H9 (cell line): ENCODE measurements at regions not wholly inside any gene's neighbourhood (a gene's known extent, or its start where the extent isn't known, plus 50 kb on each side); places are given as distances from the start of the nearest gene placed in this dataset.
A peak's percentile ranks its signal among the peaks of the same experiment; 100 is the strongest.

Source experiments
- DNase-seq: peaks from one replicate; pipeline ENCODE4 v3.0.0-alpha.2; 2017
- H2AFZ ChIP-seq: one replicate; pipeline ENCODE4 v1.6.1; 2013; ENCODE audit warnings: mild to moderate bottlenecking, low read length, control low read depth, moderate library complexity
- H2AK5ac ChIP-seq: 2 replicates; pipeline ENCODE4 v1.6.1; 2013; ENCODE audit warnings: low read length, control low read depth, mixed read lengths; ENCODE audit not compliant: insufficient read length
- H2BK120ac ChIP-seq: one replicate; pipeline ENCODE4 v1.6.1; 2013; ENCODE audit warnings: low read depth, mild to moderate bottlenecking, low read length, control low read depth, inconsistent platforms; ENCODE audit not compliant: poor library complexity, severe bottlenecking
- H2BK12ac ChIP-seq: 2 replicates; pipeline ENCODE4 v1.6.1; 2013; ENCODE audit warnings: low read length, control low read depth, mixed read lengths, low read depth; ENCODE audit not compliant: insufficient read length
- H2BK15ac ChIP-seq: 2 replicates; pipeline ENCODE4 v1.6.1; 2013; ENCODE audit warnings: low read depth, low read length, control low read depth
- H2BK20ac ChIP-seq: one replicate; pipeline ENCODE4 v1.6.1; 2013; ENCODE audit warnings: low read depth, mild to moderate bottlenecking, low read length, control low read depth, inconsistent platforms; ENCODE audit not compliant: poor library complexity, severe bottlenecking
- H2BK5ac ChIP-seq: 2 replicates; pipeline ENCODE4 v1.6.1; 2013; ENCODE audit warnings: low read length, control low read depth, mixed read lengths; ENCODE audit not compliant: insufficient read length
- H3K14ac ChIP-seq: 2 replicates; pipeline ENCODE4 v1.6.1; 2013; ENCODE audit warnings: low read length, control low read depth; ENCODE audit not compliant: insufficient read depth
- H3K18ac ChIP-seq: 2 replicates; pipeline ENCODE4 v1.6.1; 2013; ENCODE audit warnings: low read depth, mild to moderate bottlenecking, mixed read lengths, low read length, control low read depth; ENCODE audit not compliant: insufficient read length
- H3K23ac ChIP-seq: 2 replicates; pipeline ENCODE4 v1.6.1; 2013; ENCODE audit warnings: low read length, control low read depth, mixed read lengths, low read depth; ENCODE audit not compliant: insufficient read length
- H3K23me2 ChIP-seq: 2 replicates; pipeline ENCODE4 v1.6.1; 2013; ENCODE audit warnings: low read depth, mild to moderate bottlenecking, mixed read lengths, low read length, control low read depth; ENCODE audit not compliant: insufficient read length, poor library complexity, severe bottlenecking
- H3K27ac ChIP-seq: 2 replicates; pipeline ENCODE4 v1.5.1; 2013; ENCODE audit warnings: low read length, control low read depth, mixed read lengths, low read depth; ENCODE audit not compliant: insufficient read length
- H3K27me3 ChIP-seq: 2 replicates; pipeline ENCODE4 v1.6.1; 2013; ENCODE audit warnings: low read length, control low read depth, inconsistent platforms; ENCODE audit not compliant: insufficient read depth
- H3K4ac ChIP-seq: 2 replicates; pipeline ENCODE4 v1.6.1; 2013; ENCODE audit warnings: low read depth, mild to moderate bottlenecking, control low read depth, inconsistent platforms, low read length, moderate library complexity
- H3K4me1 ChIP-seq: 2 replicates; pipeline ENCODE4 v1.6.1; 2013; ENCODE audit warnings: low read length, control low read depth, inconsistent platforms; ENCODE audit not compliant: insufficient read depth
- H3K4me2 ChIP-seq: 2 replicates; pipeline ENCODE4 v1.6.1; 2013; ENCODE audit warnings: low read length, control low read depth, mixed read lengths; ENCODE audit not compliant: insufficient read length, insufficient read depth
- H3K56ac ChIP-seq: 2 replicates; pipeline ENCODE4 v1.6.1; 2013; ENCODE audit warnings: low read depth, mild to moderate bottlenecking, mixed read lengths, low read length, control low read depth; ENCODE audit not compliant: insufficient read length
- H3K79me1 ChIP-seq: 2 replicates; pipeline ENCODE4 v1.6.1; 2013; ENCODE audit warnings: low read depth, mild to moderate bottlenecking, moderate library complexity, low read length, control low read depth, inconsistent platforms; ENCODE audit not compliant: insufficient read depth, poor library complexity, severe bottlenecking
- H3K79me2 ChIP-seq: 2 replicates; pipeline ENCODE4 v1.6.1; 2013; ENCODE audit warnings: low read length, control low read depth, inconsistent platforms; ENCODE audit not compliant: insufficient read depth
- H3K9ac ChIP-seq: 2 replicates; pipeline ENCODE4 v1.6.1; 2013; ENCODE audit warnings: low read length, control low read depth, mixed read lengths; ENCODE audit not compliant: insufficient read length; ENCODE audit errors: extremely low read depth
- H3K9me3 ChIP-seq: one replicate; pipeline ENCODE4 v1.6.1; 2013; ENCODE audit warnings: low read depth, low read length, inconsistent platforms; ENCODE audit not compliant: control insufficient read depth
- H3T11ph ChIP-seq: one replicate; pipeline ENCODE4 v1.6.1; 2013; ENCODE audit warnings: mild to moderate bottlenecking, low read length, control low read depth, inconsistent platforms
- H4K20me1 ChIP-seq: one replicate; pipeline ENCODE4 v1.6.1; 2013; ENCODE audit not compliant: control insufficient read depth, insufficient read length, insufficient read depth
- H4K5ac ChIP-seq: 2 replicates; pipeline ENCODE4 v1.6.1; 2013; ENCODE audit warnings: low read depth, mild to moderate bottlenecking, mixed read lengths, low read length, control low read depth; ENCODE audit not compliant: insufficient read length
- H4K8ac ChIP-seq: replicated peaks from 2 replicates; pipeline ENCODE4 v1.6.1; 2013; ENCODE audit warnings: low read length, control low read depth, mixed read lengths, low read depth; ENCODE audit not compliant: insufficient read length
- H4K91ac ChIP-seq: 2 replicates; pipeline ENCODE4 v1.6.1; 2013; ENCODE audit warnings: low read depth, mild to moderate bottlenecking, moderate library complexity, mixed read lengths, low read length, control low read depth; ENCODE audit not compliant: insufficient read length
- H3K27ac Mint-ChIP-seq, 3 experiments: 2 replicates in 2 of 3; 3 replicates in 1 of 3; pipeline ENCODE4 v1.8.0; 2020 to 2021; ENCODE audit warnings: mixed read lengths in 3 of 3, mild to moderate bottlenecking in 1 of 3, moderate library complexity in 1 of 3
- H3K27me3 Mint-ChIP-seq: 2 replicates; pipeline ENCODE4 v1.8.0; 2021; ENCODE audit warnings: low read depth, mild to moderate bottlenecking, moderate library complexity, mixed read lengths
- H3K36me3 Mint-ChIP-seq, 3 experiments: 2 replicates in 2 of 3; 3 replicates in 1 of 3; pipeline ENCODE4 v1.8.0; 2020 to 2021; ENCODE audit warnings: low read depth in 3 of 3, mixed read lengths in 3 of 3; ENCODE audit not compliant: insufficient read depth in 1 of 3
- H3K4me1 Mint-ChIP-seq, 2 experiments: 2 replicates each; pipeline ENCODE4 v1.8.0; 2020; ENCODE audit warnings: mixed read lengths in 2 of 2
- H3K4me3 Mint-ChIP-seq, 2 experiments: 2 replicates in 1 of 2; 3 replicates in 1 of 2; pipeline ENCODE4 v1.8.0; 2020 to 2021; ENCODE audit warnings: mild to moderate bottlenecking in 2 of 2, mixed read lengths in 2 of 2, moderate library complexity in 1 of 2
- H3K9me3 Mint-ChIP-seq, 2 experiments: 2 replicates in 1 of 2; 3 replicates in 1 of 2; pipeline ENCODE4 v1.8.0; 2020; ENCODE audit warnings: mild to moderate bottlenecking in 2 of 2, mixed read lengths in 2 of 2, moderate library complexity in 1 of 2
- WGBS: extraction: QIAGEN DNeasy Blood & Tissue Kit; methylation state at CpG from one replicate; pipeline ENCODE4 v1.1.7; 2013; ENCODE audit warnings: missing lambda C conversion rate, low lambda C conversion rate, mixed read lengths; ENCODE audit not compliant: insufficient read length; ENCODE audit errors: extremely low coverage; 5-methylcytosine and 5-hydroxymethylcytosine counted together
- TF ChIP-seq, protein P1 (sequence below): fragments of 200-600 bp; sonication (generic); conservative IDR thresholded peaks from 3 replicates; pipeline ENCODE4 v1.8.0; 2021; ENCODE audit warnings: antibody characterized with exemption, mild to moderate bottlenecking

DNA sequence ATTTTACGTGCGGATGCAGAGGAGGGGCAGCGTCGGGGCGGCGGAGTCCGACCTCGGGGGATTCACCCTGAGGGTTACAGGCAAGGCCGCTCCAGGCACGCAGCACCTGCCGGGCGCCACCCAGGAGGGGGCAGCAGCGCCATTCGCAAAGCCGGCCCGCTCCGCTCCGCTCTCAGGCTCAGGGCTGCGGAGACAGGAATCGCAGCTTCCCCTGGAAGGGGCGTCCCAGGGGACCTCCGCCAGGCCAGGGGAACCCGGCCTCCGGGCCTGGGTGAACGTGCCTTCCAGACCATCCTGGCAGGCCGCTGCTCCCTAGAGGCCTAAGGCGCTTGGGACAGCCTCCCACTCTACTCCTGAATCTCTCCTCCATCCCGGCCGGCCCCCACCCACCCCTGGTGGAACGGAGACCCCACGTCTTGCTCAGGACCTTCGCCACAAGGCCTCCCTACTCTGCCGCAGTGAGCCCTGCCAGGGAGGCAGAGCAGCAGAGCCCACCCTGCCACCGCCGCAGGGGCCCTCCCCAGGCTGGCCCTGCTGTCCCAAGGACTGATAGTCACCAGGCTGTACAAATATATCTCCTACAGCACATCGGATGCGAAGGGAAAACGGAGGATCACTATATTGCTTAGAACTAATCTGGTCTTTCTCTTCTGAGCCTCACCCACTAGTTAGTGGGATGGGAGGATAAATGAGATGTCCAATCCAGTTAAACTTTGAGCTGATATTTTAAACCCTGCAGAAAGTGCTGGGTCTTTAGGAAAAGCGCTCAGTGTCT lies 115.0 kb downstream of the SMIM20 start:
- H3K9me3 ChIP-seq, result no peaks in the 10 kb centered on the region
- H3K4ac ChIP-seq, result peak overlapping the region; percentile 47
- H3T11ph ChIP-seq, result no peak overlapping the region
- peaks cover 6% of the 10 kb centered on the region for H3K4me1 ChIP-seq
- H2AK5ac ChIP-seq, result peak overlapping the region; percentile 11
- no peak overlapping the region for H3K23ac ChIP-seq
- TF ChIP-seq, protein P1, sequence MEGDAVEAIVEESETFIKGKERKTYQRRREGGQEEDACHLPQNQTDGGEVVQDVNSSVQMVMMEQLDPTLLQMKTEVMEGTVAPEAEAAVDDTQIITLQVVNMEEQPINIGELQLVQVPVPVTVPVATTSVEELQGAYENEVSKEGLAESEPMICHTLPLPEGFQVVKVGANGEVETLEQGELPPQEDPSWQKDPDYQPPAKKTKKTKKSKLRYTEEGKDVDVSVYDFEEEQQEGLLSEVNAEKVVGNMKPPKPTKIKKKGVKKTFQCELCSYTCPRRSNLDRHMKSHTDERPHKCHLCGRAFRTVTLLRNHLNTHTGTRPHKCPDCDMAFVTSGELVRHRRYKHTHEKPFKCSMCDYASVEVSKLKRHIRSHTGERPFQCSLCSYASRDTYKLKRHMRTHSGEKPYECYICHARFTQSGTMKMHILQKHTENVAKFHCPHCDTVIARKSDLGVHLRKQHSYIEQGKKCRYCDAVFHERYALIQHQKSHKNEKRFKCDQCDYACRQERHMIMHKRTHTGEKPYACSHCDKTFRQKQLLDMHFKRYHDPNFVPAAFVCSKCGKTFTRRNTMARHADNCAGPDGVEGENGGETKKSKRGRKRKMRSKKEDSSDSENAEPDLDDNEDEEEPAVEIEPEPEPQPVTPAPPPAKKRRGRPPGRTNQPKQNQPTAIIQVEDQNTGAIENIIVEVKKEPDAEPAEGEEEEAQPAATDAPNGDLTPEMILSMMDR, result peak; percentile 85
- H3K56ac ChIP-seq, result no peak overlapping the region
- no peak overlapping the region for H2BK20ac ChIP-seq
- Mint-ChIP-seq H3K36me3 (peaks cover 3 to 12% (median 9%) of the 10 kb centered on the region in 3 experiments; a peak in 6 of 7 replicates), H3K27ac (peak overlapping the region; percentile 96 to 100 (median 98)), H3K9me3 (peaks cover 6 to 8% of the 10 kb centered on the region in 2 experiments), H3K27me3 (peaks cover 2% of the 10 kb centered on the region; the same call in 1 of the 2 replicates), H3K4me1 (peaks cover 45 to 46% of the 10 kb centered on the region in 2 experiments), H3K4me3 (peak overlapping the region; percentile 54 to 74)
- peak overlapping the region; percentile 85 for H2BK12ac ChIP-seq
- H2BK5ac ChIP-seq, result peak overlapping the region; percentile 82
- H4K5ac ChIP-seq, result no peak overlapping the region
- H4K91ac ChIP-seq, result peak overlapping the region; percentile 95
- no peaks in the 10 kb centered on the region for H3K27me3 ChIP-seq
- H3K79me1 ChIP-seq, result no peaks in the 10 kb centered on the region
- H3K27ac ChIP-seq, result peak overlapping the region; percentile 98
- H3K18ac ChIP-seq, result peak overlapping the region; percentile 84
- H4K8ac ChIP-seq, result no peak overlapping the region
- peak overlapping the region; percentile 83 for H3K9ac ChIP-seq
- WGBS, result no CpG with 5 or more reads among the region's 39 CpGs
- peak overlapping the region; percentile 83 for H3K4me2 ChIP-seq
- H2BK15ac ChIP-seq, result no peak overlapping the region
- no peak overlapping the region for H2BK120ac ChIP-seq
- H3K23me2 ChIP-seq, result peaks cover 22% of the 10 kb centered on the region
- H2AFZ ChIP-seq, result no peak overlapping the region
- no peaks in the 10 kb centered on the region for H3K79me2 ChIP-seq
- peak overlapping the region; percentile 91 for H3K14ac ChIP-seq
- no peaks in the 10 kb centered on the region for H4K20me1 ChIP-seq
- DNase-seq, result peak; percentile 95
